LNCaP clone FGC (cell line): ENCODE measurements at regions not wholly inside any gene's neighbourhood (a gene's known extent, or its start where the extent isn't known, plus 50 kb on each side); places are given as distances from the start of the nearest gene placed in this dataset.

Experiments
- DNase-seq: peaks from one replicate; pipeline ENCODE4 v3.0.0-alpha.2; 2011; ENCODE audit warnings: low read depth
- H3K4me3 ChIP-seq: 2 replicates; pipeline ENCODE4 v1.5.1; 2011; ENCODE audit warnings: mild to moderate bottlenecking, low read depth, low read length, control low read depth
- TF ChIP-seq, protein P1 (sequence below): IDR thresholded peaks from 2 replicates; pipeline ENCODE4 v1.5.1; 2012; ENCODE audit warnings: mild to moderate bottlenecking; ENCODE audit not compliant: control insufficient read depth, insufficient read depth; ENCODE audit errors: extremely low read depth

DNA sequence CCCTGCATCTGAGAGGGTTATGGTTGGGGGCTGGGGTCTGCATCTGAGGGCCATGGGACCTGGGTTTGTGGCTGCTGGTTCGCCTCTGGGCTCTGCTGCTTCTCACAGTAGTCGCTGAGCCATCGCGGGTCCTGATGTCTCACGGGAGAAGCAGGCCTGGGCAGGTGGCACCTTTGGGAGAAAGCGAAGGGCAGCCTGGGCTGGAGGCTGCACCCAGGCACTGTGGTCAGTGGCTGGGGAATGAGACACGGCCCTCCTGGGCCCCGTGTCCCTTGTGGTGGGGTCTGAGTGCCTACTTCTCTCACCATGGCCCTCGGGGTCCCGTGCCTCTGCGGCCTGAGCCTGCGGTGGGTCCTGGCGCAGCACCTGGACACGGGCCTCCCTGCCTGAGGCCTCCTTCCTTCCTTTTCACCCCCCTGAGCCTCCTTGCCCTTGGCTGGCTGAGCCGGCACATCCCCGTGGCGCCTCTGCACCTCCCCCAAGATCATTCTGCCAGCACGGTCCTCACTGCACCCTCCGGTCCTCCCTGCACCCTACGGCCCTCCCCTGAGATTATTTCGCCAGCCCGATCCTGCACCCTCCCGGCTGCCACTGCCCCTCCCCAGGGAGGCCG is 206.0 kb downstream of the ERMARD start:
- TF ChIP-seq, protein P1, sequence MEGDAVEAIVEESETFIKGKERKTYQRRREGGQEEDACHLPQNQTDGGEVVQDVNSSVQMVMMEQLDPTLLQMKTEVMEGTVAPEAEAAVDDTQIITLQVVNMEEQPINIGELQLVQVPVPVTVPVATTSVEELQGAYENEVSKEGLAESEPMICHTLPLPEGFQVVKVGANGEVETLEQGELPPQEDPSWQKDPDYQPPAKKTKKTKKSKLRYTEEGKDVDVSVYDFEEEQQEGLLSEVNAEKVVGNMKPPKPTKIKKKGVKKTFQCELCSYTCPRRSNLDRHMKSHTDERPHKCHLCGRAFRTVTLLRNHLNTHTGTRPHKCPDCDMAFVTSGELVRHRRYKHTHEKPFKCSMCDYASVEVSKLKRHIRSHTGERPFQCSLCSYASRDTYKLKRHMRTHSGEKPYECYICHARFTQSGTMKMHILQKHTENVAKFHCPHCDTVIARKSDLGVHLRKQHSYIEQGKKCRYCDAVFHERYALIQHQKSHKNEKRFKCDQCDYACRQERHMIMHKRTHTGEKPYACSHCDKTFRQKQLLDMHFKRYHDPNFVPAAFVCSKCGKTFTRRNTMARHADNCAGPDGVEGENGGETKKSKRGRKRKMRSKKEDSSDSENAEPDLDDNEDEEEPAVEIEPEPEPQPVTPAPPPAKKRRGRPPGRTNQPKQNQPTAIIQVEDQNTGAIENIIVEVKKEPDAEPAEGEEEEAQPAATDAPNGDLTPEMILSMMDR, result no peak
- no peak for DNase-seq
- H3K4me3 ChIP-seq, result no peak overlapping the region

DNA sequence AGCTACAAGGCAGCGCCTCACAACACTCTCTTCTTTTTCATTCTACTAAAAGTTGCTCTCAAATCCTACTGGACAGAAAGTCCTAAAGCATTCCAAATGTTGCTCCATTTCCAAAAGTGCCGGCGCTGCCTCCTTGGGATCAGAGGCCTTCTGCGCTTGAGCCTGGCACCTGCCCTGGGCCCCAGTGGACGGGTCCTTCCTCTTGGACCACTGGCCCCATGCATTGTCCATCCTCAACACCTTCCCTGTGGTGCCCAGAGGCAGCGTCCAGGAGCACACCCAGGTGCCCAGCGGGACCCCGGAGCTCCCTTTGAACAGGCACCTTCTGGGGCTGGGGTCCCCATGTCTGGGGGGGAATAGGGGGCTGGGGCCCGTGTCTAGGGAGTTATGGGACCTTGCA is 205.2 kb downstream of the ERMARD start:
- no peak for DNase-seq
- TF ChIP-seq, protein P1, result no peak
- no peak overlapping the region for H3K4me3 ChIP-seq

DNA sequence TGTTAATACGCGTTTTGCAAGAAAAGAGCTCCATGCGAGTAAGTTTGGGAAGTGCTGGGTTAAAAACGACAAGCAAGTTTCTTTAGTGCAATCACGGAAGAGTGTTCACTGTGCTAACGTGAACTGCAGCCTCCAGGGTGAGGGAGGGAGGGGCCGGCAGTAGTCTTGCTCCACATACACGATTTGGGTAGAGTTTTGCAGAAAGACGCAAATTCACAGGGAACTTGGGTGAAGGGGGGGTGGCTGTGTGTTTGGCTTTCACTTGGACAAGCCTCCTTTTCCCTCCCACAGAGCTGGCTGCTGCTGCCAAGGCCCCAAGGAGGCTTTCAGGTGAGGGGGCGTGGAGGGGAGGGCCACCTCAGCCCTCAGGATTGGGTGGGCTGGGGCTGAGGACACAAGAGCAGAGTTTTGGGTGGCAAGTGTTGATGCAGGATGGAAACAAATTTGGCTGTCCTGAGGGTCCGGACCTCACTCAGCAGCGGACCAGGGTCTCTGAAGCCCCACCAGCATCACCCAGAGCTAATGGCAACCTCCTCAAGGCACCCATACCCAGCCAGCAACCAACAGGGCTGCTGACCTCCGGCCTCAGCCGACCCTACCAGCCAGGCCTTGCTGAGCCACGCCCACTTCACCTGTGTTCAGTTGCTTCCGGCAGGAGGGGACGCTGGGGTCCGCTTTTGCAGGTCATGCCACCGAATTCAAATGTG is 204.5 kb downstream of the ERMARD start:
- TF ChIP-seq, protein P1, result no peak
- no peak for DNase-seq
- H3K4me3 ChIP-seq, result no peak overlapping the region

DNA sequence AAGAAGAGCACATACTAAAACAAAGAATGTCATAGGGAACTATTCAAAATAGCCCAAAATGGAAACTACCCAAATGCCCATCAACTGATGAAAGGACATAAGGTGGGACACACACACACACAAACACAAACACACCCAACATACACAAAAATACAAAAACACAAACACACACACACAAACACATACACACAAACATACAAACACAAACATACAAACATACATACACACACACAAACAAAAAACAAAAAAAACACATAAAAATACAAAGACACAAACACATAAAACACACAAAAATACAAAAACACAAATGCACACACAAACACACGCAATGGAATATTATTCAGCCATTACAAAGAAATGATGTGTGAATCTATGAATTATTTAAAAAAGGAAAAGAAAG is 203.6 kb downstream of the ERMARD start:
- no peak for DNase-seq
- H3K4me3 ChIP-seq, result no peak overlapping the region
- TF ChIP-seq, protein P1, result no peak

DNA sequence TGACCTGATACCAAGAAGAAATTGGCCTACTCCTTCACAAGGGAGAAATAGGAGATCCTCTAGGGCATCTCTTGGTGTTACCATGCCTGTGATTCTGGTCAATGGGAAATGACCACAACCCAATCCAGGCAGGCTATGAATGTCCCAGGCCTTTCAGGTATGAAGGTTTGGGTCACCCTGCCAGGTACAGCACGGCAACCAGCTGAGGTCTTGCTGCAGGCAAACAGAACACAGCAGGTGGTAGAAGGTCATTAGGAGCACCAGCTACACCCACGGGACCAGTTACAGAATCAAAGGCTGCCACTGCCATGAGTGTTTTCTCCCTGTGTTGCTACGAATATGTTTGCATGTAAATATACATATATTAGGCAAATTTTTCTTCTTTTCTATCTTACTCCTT is 202.3 kb downstream of the ERMARD start:
- no peak overlapping the region for H3K4me3 ChIP-seq
- TF ChIP-seq, protein P1, result no peak
- no peak for DNase-seq

DNA sequence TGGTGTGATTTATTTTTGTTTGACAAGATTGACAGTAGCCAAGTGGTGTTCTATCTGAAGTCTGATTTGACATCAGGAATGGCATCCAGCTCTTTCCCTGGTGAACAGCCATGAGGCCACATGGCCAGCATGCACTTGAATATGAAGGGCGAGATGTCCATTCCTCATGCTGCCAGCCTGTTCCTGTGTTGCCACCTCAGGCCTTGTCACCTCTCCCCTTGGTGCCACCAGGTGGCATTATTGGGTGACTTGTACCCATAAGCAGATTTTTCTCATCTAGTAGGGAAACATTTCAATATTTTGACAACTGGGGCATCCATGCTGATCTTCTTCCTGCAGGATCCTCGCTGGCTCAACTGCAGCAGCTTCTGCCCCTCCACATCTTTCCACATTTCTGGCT is 199.1 kb downstream of the ERMARD start:
- TF ChIP-seq, protein P1, result peak; percentile 74
- no peak overlapping the region for H3K4me3 ChIP-seq
- no peak for DNase-seq

DNA sequence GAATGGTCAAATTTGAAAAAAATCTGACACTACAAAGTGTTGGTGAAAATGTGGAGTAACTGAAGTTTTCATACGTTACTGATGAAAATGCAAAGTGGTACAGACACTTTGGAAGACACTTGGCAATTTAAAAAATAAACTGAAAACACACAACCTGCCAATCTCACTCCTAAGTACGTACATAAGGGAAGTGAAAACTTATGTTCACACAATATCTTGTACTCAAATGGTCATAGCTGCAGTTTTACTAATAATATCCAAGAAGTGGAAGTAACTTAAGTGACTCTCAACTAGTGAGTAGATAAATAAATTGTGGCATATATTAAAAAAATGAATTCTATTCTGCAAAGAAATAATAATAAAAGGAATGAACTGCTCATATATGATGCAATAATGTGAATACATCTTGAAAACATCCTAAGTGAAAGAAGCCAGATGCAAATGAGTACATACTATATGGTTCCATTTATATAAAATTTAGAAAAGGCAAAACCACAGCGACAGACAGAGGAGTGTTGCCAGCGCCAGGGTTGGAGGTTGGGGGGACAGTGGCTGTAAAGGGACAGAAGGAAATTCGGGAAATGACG is 198.2 kb downstream of the ERMARD start:
- DNase-seq, result no peak
- no peak overlapping the region for H3K4me3 ChIP-seq
- TF ChIP-seq, protein P1, result no peak
